ENCODE measurements at regions not wholly inside any gene's neighbourhood (a gene's known extent, or its start where the extent isn't known, plus 50 kb on each side); places are given as distances from the start of the nearest gene placed in this dataset.
A peak's percentile ranks its signal among the peaks of the same experiment; 100 is the strongest.

- no peak for TF ChIP-seq CTCF (IDR thresholded peaks at IDR 0.05; ENCODE audit: low read depth, low read length, missing control alignments)
- H3K36me3 ChIP-seq (replicated peaks), result no peaks in the 10 kb centered on the region
- DNase-seq, result no peak
- H3K27ac ChIP-seq, result no peak overlapping the region
- in situ Hi-C loops (cut with HindIII; ENCODE audit: low pct_ligation_motif_present, low sequenced_read_pairs), result no loop called here
- H3K4me3 ChIP-seq (ENCODE audit: low read depth, low read length), result no peak overlapping the region
- H3K27me3 ChIP-seq (replicated peaks), result no peaks in the 10 kb centered on the region
Measured at GRCh38 chr18:11377766-11378540, 228.6 kb upstream of the PIEZO2 start.

GRCh38 chr18:11372163-11372562 lies 222.8 kb upstream of the PIEZO2 start:
- DNase-seq, result no peak

GRCh38 chr18:11369556-11369955 lies 220.2 kb upstream of the PIEZO2 start:
- no peak for TF ChIP-seq CTCF (IDR thresholded peaks at IDR 0.05; ENCODE audit: low read depth, low read length, missing control alignments)
- no peaks in the 10 kb centered on the region for H3K36me3 ChIP-seq (replicated peaks)
- DNase-seq, result no peak
- in situ Hi-C loops (cut with HindIII; ENCODE audit: low pct_ligation_motif_present, low sequenced_read_pairs), result no loop called here
- H3K4me3 ChIP-seq (ENCODE audit: low read depth, low read length), result no peak overlapping the region
- H3K27ac ChIP-seq, result no peak overlapping the region
- H3K27me3 ChIP-seq (replicated peaks), result no peaks in the 10 kb centered on the region

More at GRCh38 chr18:11372163-11372562, 222.8 kb upstream of the PIEZO2 start:
- in situ Hi-C loops (cut with HindIII; ENCODE audit: low pct_ligation_motif_present, low sequenced_read_pairs), result no loop called here
- Histone ChIP-seq H3K27ac (no peak overlapping the region), H3K36me3 (replicated peaks) (no peaks in the 10 kb centered on the region), H3K4me3 (ENCODE audit: low read depth, low read length) (no peak overlapping the region), H3K27me3 (replicated peaks) (no peaks in the 10 kb centered on the region)
- no peak for TF ChIP-seq CTCF (IDR thresholded peaks at IDR 0.05; ENCODE audit: low read depth, low read length, missing control alignments)

- Histone ChIP-seq H3K27ac (no peak overlapping the region), H3K27me3 (replicated peaks) (no peaks in the 10 kb centered on the region), H3K36me3 (replicated peaks) (no peaks in the 10 kb centered on the region), H3K4me3 (ENCODE audit: low read depth, low read length) (no peak overlapping the region)
- in situ Hi-C loops (cut with HindIII; ENCODE audit: low pct_ligation_motif_present, low sequenced_read_pairs), result no loop called here
- no peak for DNase-seq
- no peak for TF ChIP-seq CTCF (IDR thresholded peaks at IDR 0.05; ENCODE audit: low read depth, low read length, missing control alignments)
Measured at GRCh38 chr18:11368020-11368419, 218.7 kb upstream of the PIEZO2 start.

GRCh38 chr18:11367351-11367750 lies 218.0 kb upstream of the PIEZO2 start:
- Histone ChIP-seq H3K27ac (no peak overlapping the region), H3K36me3 (replicated peaks) (no peaks in the 10 kb centered on the region), H3K4me3 (ENCODE audit: low read depth, low read length) (no peak overlapping the region), H3K27me3 (replicated peaks) (no peaks in the 10 kb centered on the region)
- no peak for DNase-seq
- in situ Hi-C loops (cut with HindIII; ENCODE audit: low pct_ligation_motif_present, low sequenced_read_pairs), result no loop called here
- TF ChIP-seq CTCF (IDR thresholded peaks at IDR 0.05; ENCODE audit: low read depth, low read length, missing control alignments), result no peak

GRCh38 chr18:11366410-11366809 lies 217.0 kb upstream of the PIEZO2 start:
- Histone ChIP-seq H3K36me3 (replicated peaks) (no peaks in the 10 kb centered on the region), H3K27ac (no peak overlapping the region), H3K27me3 (replicated peaks) (no peaks in the 10 kb centered on the region), H3K4me3 (ENCODE audit: low read depth, low read length) (no peak overlapping the region)
- in situ Hi-C loops (cut with HindIII; ENCODE audit: low pct_ligation_motif_present, low sequenced_read_pairs), result no loop called here
- DNase-seq, result peak; percentile 60
- no peak for TF ChIP-seq CTCF (IDR thresholded peaks at IDR 0.05; ENCODE audit: low read depth, low read length, missing control alignments)
